Liver (tissue), 8 donors: ENCODE measurements at regions not wholly inside any gene's neighbourhood (a gene's known extent, or its start where the extent isn't known, plus 50 kb on each side); places are given as distances from the start of the nearest gene placed in this dataset.

ENCODE experiments used
- DNase-seq: peaks from one replicate; pipeline ENCODE4 v3.0.0-alpha.2; 2017; ENCODE audit warnings: low spot score
- H3K27ac ChIP-seq, 2 donors: one replicate each; pipeline ENCODE4 v1.7.0; 2013; ENCODE audit warnings: inconsistent platforms in 2 of 2, low read length in 2 of 2, control low read depth in 1 of 2, low read depth in 1 of 2, mild to moderate bottlenecking in 1 of 2
- H3K27me3 ChIP-seq, 4 donors: one replicate each; pipeline versions ENCODE4 v1.6.1 to v1.7.0; 2013; ENCODE audit warnings: low read length in 3 of 4, inconsistent platforms in 1 of 4, mild to moderate bottlenecking in 1 of 4, moderate library complexity in 1 of 4; ENCODE audit not compliant: control insufficient read depth in 4 of 4, insufficient read depth in 4 of 4
- H3K36me3 ChIP-seq, 4 donors: one replicate each; pipeline versions ENCODE4 v1.6.1 to v1.7.0; 2013; ENCODE audit warnings: low read length in 3 of 4, mild to moderate bottlenecking in 3 of 4, low read depth in 1 of 4, moderate library complexity in 1 of 4; ENCODE audit not compliant: control insufficient read depth in 4 of 4, insufficient read depth in 3 of 4
- H3K4me1 ChIP-seq, 4 donors: one replicate each; pipeline versions ENCODE4 v1.6.1 to v1.7.0; 2013; ENCODE audit warnings: low read length in 3 of 4, mild to moderate bottlenecking in 3 of 4, moderate library complexity in 1 of 4; ENCODE audit not compliant: control insufficient read depth in 4 of 4, insufficient read depth in 4 of 4
- H3K4me3 ChIP-seq, 3 donors: one replicate each; pipeline versions ENCODE4 v1.6.1 to v1.7.0; 2013; ENCODE audit warnings: low read length in 3 of 3, control low read depth in 1 of 3, low read depth in 1 of 3, mild to moderate bottlenecking in 1 of 3
- H3K9ac ChIP-seq, 2 donors: one replicate each; pipeline ENCODE4 v1.7.0; 2013; ENCODE audit warnings: low read length in 2 of 2, mild to moderate bottlenecking in 2 of 2, moderate library complexity in 2 of 2, control low read depth in 1 of 2, low read depth in 1 of 2
- H3K9me3 ChIP-seq, 4 donors: one replicate each; pipeline versions ENCODE4 v1.6.1 to v1.7.0; 2013; ENCODE audit warnings: low read length in 3 of 4; ENCODE audit not compliant: control insufficient read depth in 4 of 4
- EGR1 ChIP-seq, 2 donors: IDR thresholded peaks; 2 replicates each; pipeline ENCODE4 v1.6.1; 2016 to 2018; ENCODE audit warnings: antibody characterized with exemption in 2 of 2, low read depth in 2 of 2
- FOXA1 ChIP-seq: IDR thresholded peaks from 2 replicates; pipeline ENCODE4 v1.6.1; 2016; ENCODE audit warnings: antibody characterized with exemption
- FOXA2 ChIP-seq: IDR thresholded peaks from 2 replicates; pipeline ENCODE4 v1.6.1; 2016; ENCODE audit warnings: antibody characterized with exemption
- GABPA ChIP-seq, 2 donors: IDR thresholded peaks in 1 of 2; conservative IDR thresholded peaks in 1 of 2; 2 replicates each; pipeline ENCODE4 v1.6.1; 2016; ENCODE audit warnings: antibody characterized with exemption in 2 of 2, mild to moderate bottlenecking in 1 of 2, moderate library complexity in 1 of 2
- HNF4A ChIP-seq, 2 donors: conservative IDR thresholded peaks; 2 replicates each; pipeline ENCODE4 v1.6.1; 2016; ENCODE audit warnings: antibody characterized with exemption in 2 of 2, mild to moderate bottlenecking in 2 of 2
- HNF4G ChIP-seq: IDR thresholded peaks from 2 replicates; pipeline ENCODE4 v1.6.1; 2016; ENCODE audit warnings: antibody characterized with exemption
- JUND ChIP-seq, 2 donors: IDR thresholded peaks; 2 replicates each; pipeline ENCODE4 v1.6.1; 2016; ENCODE audit warnings: antibody characterized with exemption in 2 of 2
- NR2F2 ChIP-seq: IDR thresholded peaks from 2 replicates; pipeline ENCODE4 v1.6.1; 2016; ENCODE audit warnings: antibody characterized with exemption
- RAD21 ChIP-seq, 2 donors: IDR thresholded peaks; 2 replicates each; pipeline ENCODE4 v1.6.1; 2016; ENCODE audit warnings: antibody characterized with exemption in 2 of 2, mild to moderate bottlenecking in 2 of 2
- RXRA ChIP-seq, 2 donors: IDR thresholded peaks; 2 replicates each; pipeline ENCODE4 v1.6.1; 2017 to 2018; ENCODE audit warnings: antibody characterized with exemption in 2 of 2, mild to moderate bottlenecking in 1 of 2
- SP1 ChIP-seq: IDR thresholded peaks from 2 replicates; pipeline ENCODE4 v1.6.1; 2018; ENCODE audit warnings: antibody characterized with exemption, mild to moderate bottlenecking
- TAF1 ChIP-seq: conservative IDR thresholded peaks from 2 replicates; pipeline ENCODE4 v1.6.1; 2016; ENCODE audit warnings: antibody characterized with exemption, mild to moderate bottlenecking
- YY1 ChIP-seq: IDR thresholded peaks from 2 replicates; pipeline ENCODE4 v1.6.1; 2016; ENCODE audit warnings: antibody characterized with exemption, mild to moderate bottlenecking
- WGBS: extraction: QIAGEN DNeasy Blood & Tissue Kit; methylation state at CpG from one replicate; pipeline ENCODE4 v1.1.7; 2013; 5-methylcytosine and 5-hydroxymethylcytosine counted together
- TF ChIP-seq, protein P1 (sequence below): IDR thresholded peaks from 2 replicates; pipeline ENCODE4 v1.6.1; 2016; ENCODE audit warnings: antibody characterized with exemption
- TF ChIP-seq, protein P2 (sequence below): fragments of 150-350 bp; IDR thresholded peaks from 2 replicates; pipeline ENCODE4 v1.5.1; 2017; ENCODE audit warnings: improper control_type of control experiment, low read depth, low read length; ENCODE audit not compliant: missing input control
- TF ChIP-seq, protein P3 (sequence below): IDR thresholded peaks from 2 replicates; pipeline ENCODE4 v1.6.1; 2016; ENCODE audit warnings: antibody characterized with exemption, mild to moderate bottlenecking
- TF ChIP-seq, protein P4 (sequence below): IDR thresholded peaks from 2 replicates; pipeline ENCODE4 v1.6.1; 2016; ENCODE audit warnings: antibody characterized with exemption
- TF ChIP-seq, protein P5 (sequence below): IDR thresholded peaks from 2 replicates; pipeline ENCODE4 v1.6.1; 2016; ENCODE audit warnings: antibody characterized with exemption
- donor health status: healthy.
- donor health status: healthy.
- donor health status: healthy.
- donor health status: healthy.
- donor health status: healthy.

DNA sequence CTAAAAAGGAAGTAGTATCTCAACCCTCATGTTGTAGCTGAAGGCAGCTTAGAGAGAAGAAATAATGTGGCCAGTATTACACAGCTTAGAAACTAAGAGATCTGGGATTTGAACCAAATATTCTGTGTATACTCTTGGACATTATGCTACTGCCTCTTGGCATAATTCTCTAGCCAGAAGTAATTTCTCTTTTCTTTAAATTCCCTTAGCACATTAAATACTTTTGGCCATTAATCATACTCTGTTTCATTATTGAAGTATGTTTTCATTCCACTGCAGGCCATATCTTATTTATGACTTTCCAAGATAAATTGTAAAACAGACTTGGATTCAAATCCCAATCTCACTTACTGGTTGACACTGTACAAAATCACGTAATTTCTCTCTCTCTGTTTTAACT is 181.3 kb upstream of the SPAG17 start:
- peaks cover 0 to 2% (median 0%) of the 10 kb centered on the region in 4 donors for H3K4me1 ChIP-seq
- peaks cover 5 to 34% (median 12%) of the 10 kb centered on the region in 4 donors for H3K9me3 ChIP-seq
- H3K9ac ChIP-seq: no peak overlapping the region
- TF ChIP-seq, protein P1, sequence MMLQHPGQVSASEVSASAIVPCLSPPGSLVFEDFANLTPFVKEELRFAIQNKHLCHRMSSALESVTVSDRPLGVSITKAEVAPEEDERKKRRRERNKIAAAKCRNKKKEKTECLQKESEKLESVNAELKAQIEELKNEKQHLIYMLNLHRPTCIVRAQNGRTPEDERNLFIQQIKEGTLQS: no peak
- TF ChIP-seq, protein P2, sequence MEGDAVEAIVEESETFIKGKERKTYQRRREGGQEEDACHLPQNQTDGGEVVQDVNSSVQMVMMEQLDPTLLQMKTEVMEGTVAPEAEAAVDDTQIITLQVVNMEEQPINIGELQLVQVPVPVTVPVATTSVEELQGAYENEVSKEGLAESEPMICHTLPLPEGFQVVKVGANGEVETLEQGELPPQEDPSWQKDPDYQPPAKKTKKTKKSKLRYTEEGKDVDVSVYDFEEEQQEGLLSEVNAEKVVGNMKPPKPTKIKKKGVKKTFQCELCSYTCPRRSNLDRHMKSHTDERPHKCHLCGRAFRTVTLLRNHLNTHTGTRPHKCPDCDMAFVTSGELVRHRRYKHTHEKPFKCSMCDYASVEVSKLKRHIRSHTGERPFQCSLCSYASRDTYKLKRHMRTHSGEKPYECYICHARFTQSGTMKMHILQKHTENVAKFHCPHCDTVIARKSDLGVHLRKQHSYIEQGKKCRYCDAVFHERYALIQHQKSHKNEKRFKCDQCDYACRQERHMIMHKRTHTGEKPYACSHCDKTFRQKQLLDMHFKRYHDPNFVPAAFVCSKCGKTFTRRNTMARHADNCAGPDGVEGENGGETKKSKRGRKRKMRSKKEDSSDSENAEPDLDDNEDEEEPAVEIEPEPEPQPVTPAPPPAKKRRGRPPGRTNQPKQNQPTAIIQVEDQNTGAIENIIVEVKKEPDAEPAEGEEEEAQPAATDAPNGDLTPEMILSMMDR: no peak
- TF ChIP-seq FOXA1 (no peak), GABPA (IDR thresholded peaks at IDR 0.05 in 1 of 2, conservative IDR thresholded peaks at IDR 0.05 in 1 of 2) (no peak), HNF4G (no peak), RXRA (IDR thresholded peaks at IDR 0.05) (no peak), JUND (IDR thresholded peaks at IDR 0.05) (no peak), EGR1 (IDR thresholded peaks at IDR 0.05; ENCODE audit: low read depth in 2 of 2) (no peak), TAF1 (no peak), RAD21 (IDR thresholded peaks at IDR 0.05) (no peak), YY1 (no peak), SP1 (no peak), NR2F2 (no peak), FOXA2 (no peak)
- TF ChIP-seq, protein P3, sequence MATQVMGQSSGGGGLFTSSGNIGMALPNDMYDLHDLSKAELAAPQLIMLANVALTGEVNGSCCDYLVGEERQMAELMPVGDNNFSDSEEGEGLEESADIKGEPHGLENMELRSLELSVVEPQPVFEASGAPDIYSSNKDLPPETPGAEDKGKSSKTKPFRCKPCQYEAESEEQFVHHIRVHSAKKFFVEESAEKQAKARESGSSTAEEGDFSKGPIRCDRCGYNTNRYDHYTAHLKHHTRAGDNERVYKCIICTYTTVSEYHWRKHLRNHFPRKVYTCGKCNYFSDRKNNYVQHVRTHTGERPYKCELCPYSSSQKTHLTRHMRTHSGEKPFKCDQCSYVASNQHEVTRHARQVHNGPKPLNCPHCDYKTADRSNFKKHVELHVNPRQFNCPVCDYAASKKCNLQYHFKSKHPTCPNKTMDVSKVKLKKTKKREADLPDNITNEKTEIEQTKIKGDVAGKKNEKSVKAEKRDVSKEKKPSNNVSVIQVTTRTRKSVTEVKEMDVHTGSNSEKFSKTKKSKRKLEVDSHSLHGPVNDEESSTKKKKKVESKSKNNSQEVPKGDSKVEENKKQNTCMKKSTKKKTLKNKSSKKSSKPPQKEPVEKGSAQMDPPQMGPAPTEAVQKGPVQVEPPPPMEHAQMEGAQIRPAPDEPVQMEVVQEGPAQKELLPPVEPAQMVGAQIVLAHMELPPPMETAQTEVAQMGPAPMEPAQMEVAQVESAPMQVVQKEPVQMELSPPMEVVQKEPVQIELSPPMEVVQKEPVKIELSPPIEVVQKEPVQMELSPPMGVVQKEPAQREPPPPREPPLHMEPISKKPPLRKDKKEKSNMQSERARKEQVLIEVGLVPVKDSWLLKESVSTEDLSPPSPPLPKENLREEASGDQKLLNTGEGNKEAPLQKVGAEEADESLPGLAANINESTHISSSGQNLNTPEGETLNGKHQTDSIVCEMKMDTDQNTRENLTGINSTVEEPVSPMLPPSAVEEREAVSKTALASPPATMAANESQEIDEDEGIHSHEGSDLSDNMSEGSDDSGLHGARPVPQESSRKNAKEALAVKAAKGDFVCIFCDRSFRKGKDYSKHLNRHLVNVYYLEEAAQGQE: no peak
- TF ChIP-seq, protein P4, sequence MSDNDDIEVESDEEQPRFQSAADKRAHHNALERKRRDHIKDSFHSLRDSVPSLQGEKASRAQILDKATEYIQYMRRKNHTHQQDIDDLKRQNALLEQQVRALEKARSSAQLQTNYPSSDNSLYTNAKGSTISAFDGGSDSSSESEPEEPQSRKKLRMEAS: no peak
- TF ChIP-seq, protein P5, sequence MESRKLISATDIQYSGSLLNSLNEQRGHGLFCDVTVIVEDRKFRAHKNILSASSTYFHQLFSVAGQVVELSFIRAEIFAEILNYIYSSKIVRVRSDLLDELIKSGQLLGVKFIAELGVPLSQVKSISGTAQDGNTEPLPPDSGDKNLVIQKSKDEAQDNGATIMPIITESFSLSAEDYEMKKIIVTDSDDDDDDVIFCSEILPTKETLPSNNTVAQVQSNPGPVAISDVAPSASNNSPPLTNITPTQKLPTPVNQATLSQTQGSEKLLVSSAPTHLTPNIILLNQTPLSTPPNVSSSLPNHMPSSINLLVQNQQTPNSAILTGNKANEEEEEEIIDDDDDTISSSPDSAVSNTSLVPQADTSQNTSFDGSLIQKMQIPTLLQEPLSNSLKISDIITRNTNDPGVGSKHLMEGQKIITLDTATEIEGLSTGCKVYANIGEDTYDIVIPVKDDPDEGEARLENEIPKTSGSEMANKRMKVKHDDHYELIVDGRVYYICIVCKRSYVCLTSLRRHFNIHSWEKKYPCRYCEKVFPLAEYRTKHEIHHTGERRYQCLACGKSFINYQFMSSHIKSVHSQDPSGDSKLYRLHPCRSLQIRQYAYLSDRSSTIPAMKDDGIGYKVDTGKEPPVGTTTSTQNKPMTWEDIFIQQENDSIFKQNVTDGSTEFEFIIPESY: no peak
- no peak overlapping the region for H3K4me3 ChIP-seq
- 0% methylated on average over 1 of the region's 1 CpG for WGBS
- H3K27ac ChIP-seq: no peak overlapping the region
- no peak for DNase-seq
- H3K36me3 ChIP-seq: no peaks in the 10 kb centered on the region
- no peaks in the 10 kb centered on the region for H3K27me3 ChIP-seq

DNA sequence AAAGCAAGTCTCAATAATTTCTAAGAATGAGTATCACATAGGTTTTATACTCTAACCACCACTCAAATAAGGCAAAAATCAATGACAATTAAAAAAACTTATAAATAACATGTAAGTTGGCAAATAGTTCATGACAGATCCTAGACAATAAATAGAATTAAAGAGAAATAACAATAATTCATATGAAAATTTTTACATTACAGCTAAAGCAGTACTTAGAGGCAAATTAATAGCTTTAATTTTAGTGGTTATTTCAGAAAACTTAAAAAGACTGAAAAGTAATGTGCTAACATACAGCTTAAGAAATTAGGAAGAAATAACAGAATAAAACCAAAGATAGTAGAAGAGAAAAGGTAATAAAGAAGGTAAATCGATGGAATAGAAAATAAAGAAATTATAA is 179.9 kb upstream of the SPAG17 start:
- H3K27ac ChIP-seq: no peak overlapping the region
- no peaks in the 10 kb centered on the region for H3K36me3 ChIP-seq
- H3K4me1 ChIP-seq: peaks cover 0 to 2% (median 0%) of the 10 kb centered on the region in 4 donors
- H3K27me3 ChIP-seq: no peaks in the 10 kb centered on the region
- no peak overlapping the region for H3K9ac ChIP-seq
- H3K9me3 ChIP-seq: peaks cover 5 to 25% (median 9%) of the 10 kb centered on the region in 4 donors
- 74% methylated on average over 1 of the region's 1 CpG for WGBS
- no peak for DNase-seq
- no peak overlapping the region for H3K4me3 ChIP-seq
- no peak for TF ChIP-seq GABPA (IDR thresholded peaks at IDR 0.05 in 1 of 2, conservative IDR thresholded peaks at IDR 0.05 in 1 of 2)
- TF ChIP-seq FOXA2: no peak
- TF ChIP-seq HNF4A (conservative IDR thresholded peaks at IDR 0.05): no peak
- no peak for TF ChIP-seq RAD21 (IDR thresholded peaks at IDR 0.05)
- TF ChIP-seq RXRA (IDR thresholded peaks at IDR 0.05): no peak
- no peak for TF ChIP-seq TAF1
- TF ChIP-seq, protein P4: no peak
- TF ChIP-seq HNF4G: no peak
- TF ChIP-seq, protein P5: no peak
- no peak for TF ChIP-seq NR2F2
- TF ChIP-seq, protein P3: no peak
- no peak for TF ChIP-seq EGR1 (IDR thresholded peaks at IDR 0.05; ENCODE audit: low read depth in 2 of 2)
